Prostate gland (tissue), 2 donors: ENCODE measurements at regions not wholly inside any gene's neighbourhood (a gene's known extent, or its start where the extent isn't known, plus 50 kb on each side); places are given as distances from the start of the nearest gene placed in this dataset.

Experiments
- CTCF ChIP-seq, 4 experiments: fragments of 200-600 bp in 2 of 4; fragments of 450-650 bp in 2 of 4; sonication (generic) in 2 of 4; IDR thresholded peaks; 1 replicate in 3 of 4; 2 replicates in 1 of 4; pipeline ENCODE4 v1.5.1; 2016 to 2019; ENCODE audit warnings: antibody characterized with exemption in 4 of 4, mild to moderate bottlenecking in 2 of 4, moderate library complexity in 2 of 4
- POLR2AphosphoS5 ChIP-seq: sonication (generic); formaldehyde crosslinking; IDR thresholded peaks from one replicate; pipeline ENCODE4 v1.6.1; 2017; ENCODE audit warnings: antibody characterized with exemption

GRCh38 chr3:178067721-178068120 is 468.5 kb upstream of the KCNMB2 start:
- TF ChIP-seq POLR2AphosphoS5, result peak; percentile 79
- TF ChIP-seq CTCF (IDR thresholded peaks at IDR 0.05), result no peak
